ENCODE measurements at regions not wholly inside any gene's neighbourhood (a gene's known extent, or its start where the extent isn't known, plus 50 kb on each side); places are given as distances from the start of the nearest gene placed in this dataset.

DNA sequence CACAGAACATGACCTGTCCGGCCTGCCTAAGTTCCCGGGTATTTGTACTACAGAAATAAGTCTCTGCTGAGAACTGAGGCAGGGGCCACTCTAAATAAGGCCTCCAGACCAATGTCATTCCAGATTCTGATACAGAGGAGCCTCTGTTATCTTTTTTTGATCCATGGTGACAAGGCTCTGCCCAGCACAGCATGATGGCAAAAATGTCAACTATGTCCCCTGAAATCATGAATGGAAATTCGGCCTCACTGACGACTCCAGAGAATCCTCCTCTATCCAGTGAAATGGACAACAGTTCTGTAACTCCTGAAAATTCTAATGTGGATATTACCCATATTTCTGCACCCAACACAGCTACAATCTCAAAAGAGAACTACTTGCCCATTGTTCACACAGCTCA lies 335.0 kb downstream of the DNAH5 start:
- ATAC-seq (no peak), DNase-seq (ENCODE audit: low spot score) (no peak)
- no peaks in the 10 kb centered on the region for H3K36me3 Mint-ChIP-seq
- TF ChIP-seq FOXK1 (CRISPR knock-in tag; IDR thresholded peaks at IDR 0.05): no peak
- no peaks in the 10 kb centered on the region; the same call in 1 of the 2 replicates for H3K27me3 Mint-ChIP-seq (ENCODE audit: low read depth)
- peaks cover 5% of the 10 kb centered on the region; the same call in 1 of the 2 replicates for H3K4me1 Mint-ChIP-seq
- H3K27ac Mint-ChIP-seq: no peak overlapping the region
- H3K9me3 Mint-ChIP-seq: peaks cover 4% of the 10 kb centered on the region; the same call in 1 of the 2 replicates
- ChIA-PET CTCF (interaction anchor here (2.3 kb wide), 1 partner anchor 131 kb away, joined by 6 read pairs; no protein-coding TSS in a partner anchor), POLR2A (no interaction called here)
- H3K4me3 Mint-ChIP-seq: no peak overlapping the region

DNA sequence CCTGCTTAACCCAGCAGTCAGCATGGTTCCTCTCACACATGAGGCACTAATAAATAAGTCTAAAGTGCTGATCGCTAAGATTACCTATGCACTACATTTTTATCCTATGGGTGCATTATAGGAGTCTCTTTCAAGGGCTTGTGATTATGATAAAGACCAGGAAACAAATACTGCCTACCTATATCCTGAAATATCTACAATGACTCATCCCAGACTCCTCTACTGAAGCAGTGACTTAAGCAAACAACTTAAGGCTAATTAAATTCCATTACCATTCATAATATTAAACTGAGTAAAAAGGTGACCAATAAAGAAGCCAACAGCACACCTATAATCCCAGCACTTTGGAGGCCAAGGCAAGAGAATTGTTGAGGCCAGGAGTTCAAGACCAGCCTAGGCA lies 338.4 kb downstream of the DNAH5 start:
- H3K27ac Mint-ChIP-seq: no peak overlapping the region
- ChIA-PET POLR2A (no interaction called here), CTCF (no interaction called here)
- no peaks in the 10 kb centered on the region for H3K27me3 Mint-ChIP-seq (ENCODE audit: low read depth)
- peaks cover 5% of the 10 kb centered on the region; the same call in 1 of the 2 replicates for H3K4me1 Mint-ChIP-seq
- DNase-seq (ENCODE audit: low spot score): no peak
- no peaks in the 10 kb centered on the region for H3K36me3 Mint-ChIP-seq
- H3K4me3 Mint-ChIP-seq: no peak overlapping the region
- no peaks in the 10 kb centered on the region for H3K9me3 Mint-ChIP-seq
- no peak for ATAC-seq
- TF ChIP-seq ZNF423 (CRISPR knock-in tag; IDR thresholded peaks at IDR 0.05) (no peak), ZNF263 (CRISPR knock-in tag; IDR thresholded peaks at IDR 0.05; ENCODE audit: low read depth) (no peak), JAZF1 (CRISPR knock-in tag; IDR thresholded peaks at IDR 0.05) (no peak), NFYB (CRISPR knock-in tag; conservative IDR thresholded peaks at IDR 0.05; ENCODE audit: low read depth) (no peak), FOXJ3 (CRISPR knock-in tag; IDR thresholded peaks at IDR 0.05; ENCODE audit: borderline replicate concordance) (no peak), NR1H2 (CRISPR knock-in tag; IDR thresholded peaks at IDR 0.05) (no peak), IRF2 (CRISPR knock-in tag; IDR thresholded peaks at IDR 0.05; ENCODE audit: borderline replicate concordance, low read depth) (no peak), SMAD4 (CRISPR knock-in tag; IDR thresholded peaks at IDR 0.05) (no peak), MXD4 (CRISPR knock-in tag; IDR thresholded peaks at IDR 0.05; ENCODE audit: borderline replicate concordance) (no peak), ZNF317 (CRISPR knock-in tag; IDR thresholded peaks at IDR 0.05; ENCODE audit: borderline replicate concordance, low read depth) (no peak), CBFB (CRISPR knock-in tag; IDR thresholded peaks at IDR 0.05; ENCODE audit: low read depth) (no peak), HMGA2 (CRISPR knock-in tag; IDR thresholded peaks at IDR 0.05) (no peak)
- TF ChIP-seq, protein P1, sequence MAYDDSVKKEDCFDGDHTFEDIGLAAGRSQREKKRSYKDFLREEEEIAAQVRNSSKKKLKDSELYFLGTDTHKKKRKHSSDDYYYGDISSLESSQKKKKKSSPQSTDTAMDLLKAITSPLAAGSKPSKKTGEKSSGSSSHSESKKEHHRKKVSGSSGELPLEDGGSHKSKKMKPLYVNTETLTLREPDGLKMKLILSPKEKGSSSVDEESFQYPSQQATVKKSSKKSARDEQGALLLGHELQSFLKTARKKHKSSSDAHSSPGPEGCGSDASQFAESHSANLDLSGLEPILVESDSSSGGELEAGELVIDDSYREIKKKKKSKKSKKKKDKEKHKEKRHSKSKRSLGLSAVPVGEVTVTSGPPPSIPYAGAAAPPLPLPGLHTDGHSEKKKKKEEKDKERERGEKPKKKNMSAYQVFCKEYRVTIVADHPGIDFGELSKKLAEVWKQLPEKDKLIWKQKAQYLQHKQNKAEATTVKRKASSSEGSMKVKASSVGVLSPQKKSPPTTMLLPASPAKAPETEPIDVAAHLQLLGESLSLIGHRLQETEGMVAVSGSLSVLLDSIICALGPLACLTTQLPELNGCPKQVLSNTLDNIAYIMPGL (CRISPR knock-in tag; IDR thresholded peaks at IDR 0.05): no peak
- TF ChIP-seq, protein P2, sequence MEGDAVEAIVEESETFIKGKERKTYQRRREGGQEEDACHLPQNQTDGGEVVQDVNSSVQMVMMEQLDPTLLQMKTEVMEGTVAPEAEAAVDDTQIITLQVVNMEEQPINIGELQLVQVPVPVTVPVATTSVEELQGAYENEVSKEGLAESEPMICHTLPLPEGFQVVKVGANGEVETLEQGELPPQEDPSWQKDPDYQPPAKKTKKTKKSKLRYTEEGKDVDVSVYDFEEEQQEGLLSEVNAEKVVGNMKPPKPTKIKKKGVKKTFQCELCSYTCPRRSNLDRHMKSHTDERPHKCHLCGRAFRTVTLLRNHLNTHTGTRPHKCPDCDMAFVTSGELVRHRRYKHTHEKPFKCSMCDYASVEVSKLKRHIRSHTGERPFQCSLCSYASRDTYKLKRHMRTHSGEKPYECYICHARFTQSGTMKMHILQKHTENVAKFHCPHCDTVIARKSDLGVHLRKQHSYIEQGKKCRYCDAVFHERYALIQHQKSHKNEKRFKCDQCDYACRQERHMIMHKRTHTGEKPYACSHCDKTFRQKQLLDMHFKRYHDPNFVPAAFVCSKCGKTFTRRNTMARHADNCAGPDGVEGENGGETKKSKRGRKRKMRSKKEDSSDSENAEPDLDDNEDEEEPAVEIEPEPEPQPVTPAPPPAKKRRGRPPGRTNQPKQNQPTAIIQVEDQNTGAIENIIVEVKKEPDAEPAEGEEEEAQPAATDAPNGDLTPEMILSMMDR (IDR thresholded peaks at IDR 0.05): no peak
- TF ChIP-seq, protein P3, sequence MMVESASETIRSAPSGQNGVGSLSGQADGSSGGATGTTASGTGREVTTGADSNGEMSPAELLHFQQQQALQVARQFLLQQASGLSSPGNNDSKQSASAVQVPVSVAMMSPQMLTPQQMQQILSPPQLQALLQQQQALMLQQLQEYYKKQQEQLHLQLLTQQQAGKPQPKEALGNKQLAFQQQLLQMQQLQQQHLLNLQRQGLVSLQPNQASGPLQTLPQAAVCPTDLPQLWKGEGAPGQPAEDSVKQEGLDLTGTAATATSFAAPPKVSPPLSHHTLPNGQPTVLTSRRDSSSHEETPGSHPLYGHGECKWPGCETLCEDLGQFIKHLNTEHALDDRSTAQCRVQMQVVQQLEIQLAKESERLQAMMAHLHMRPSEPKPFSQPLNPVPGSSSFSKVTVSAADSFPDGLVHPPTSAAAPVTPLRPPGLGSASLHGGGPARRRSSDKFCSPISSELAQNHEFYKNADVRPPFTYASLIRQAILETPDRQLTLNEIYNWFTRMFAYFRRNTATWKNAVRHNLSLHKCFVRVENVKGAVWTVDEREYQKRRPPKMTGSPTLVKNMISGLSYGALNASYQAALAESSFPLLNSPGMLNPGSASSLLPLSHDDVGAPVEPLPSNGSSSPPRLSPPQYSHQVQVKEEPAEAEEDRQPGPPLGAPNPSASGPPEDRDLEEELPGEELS (CRISPR knock-in tag; IDR thresholded peaks at IDR 0.05): no peak
- TF ChIP-seq, protein P4, sequence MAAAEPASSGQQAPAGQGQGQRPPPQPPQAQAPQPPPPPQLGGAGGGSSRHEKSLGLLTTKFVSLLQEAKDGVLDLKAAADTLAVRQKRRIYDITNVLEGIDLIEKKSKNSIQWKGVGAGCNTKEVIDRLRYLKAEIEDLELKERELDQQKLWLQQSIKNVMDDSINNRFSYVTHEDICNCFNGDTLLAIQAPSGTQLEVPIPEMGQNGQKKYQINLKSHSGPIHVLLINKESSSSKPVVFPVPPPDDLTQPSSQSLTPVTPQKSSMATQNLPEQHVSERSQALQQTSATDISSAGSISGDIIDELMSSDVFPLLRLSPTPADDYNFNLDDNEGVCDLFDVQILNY (CRISPR knock-in tag; IDR thresholded peaks at IDR 0.05): no peak
- TF ChIP-seq, protein P5, sequence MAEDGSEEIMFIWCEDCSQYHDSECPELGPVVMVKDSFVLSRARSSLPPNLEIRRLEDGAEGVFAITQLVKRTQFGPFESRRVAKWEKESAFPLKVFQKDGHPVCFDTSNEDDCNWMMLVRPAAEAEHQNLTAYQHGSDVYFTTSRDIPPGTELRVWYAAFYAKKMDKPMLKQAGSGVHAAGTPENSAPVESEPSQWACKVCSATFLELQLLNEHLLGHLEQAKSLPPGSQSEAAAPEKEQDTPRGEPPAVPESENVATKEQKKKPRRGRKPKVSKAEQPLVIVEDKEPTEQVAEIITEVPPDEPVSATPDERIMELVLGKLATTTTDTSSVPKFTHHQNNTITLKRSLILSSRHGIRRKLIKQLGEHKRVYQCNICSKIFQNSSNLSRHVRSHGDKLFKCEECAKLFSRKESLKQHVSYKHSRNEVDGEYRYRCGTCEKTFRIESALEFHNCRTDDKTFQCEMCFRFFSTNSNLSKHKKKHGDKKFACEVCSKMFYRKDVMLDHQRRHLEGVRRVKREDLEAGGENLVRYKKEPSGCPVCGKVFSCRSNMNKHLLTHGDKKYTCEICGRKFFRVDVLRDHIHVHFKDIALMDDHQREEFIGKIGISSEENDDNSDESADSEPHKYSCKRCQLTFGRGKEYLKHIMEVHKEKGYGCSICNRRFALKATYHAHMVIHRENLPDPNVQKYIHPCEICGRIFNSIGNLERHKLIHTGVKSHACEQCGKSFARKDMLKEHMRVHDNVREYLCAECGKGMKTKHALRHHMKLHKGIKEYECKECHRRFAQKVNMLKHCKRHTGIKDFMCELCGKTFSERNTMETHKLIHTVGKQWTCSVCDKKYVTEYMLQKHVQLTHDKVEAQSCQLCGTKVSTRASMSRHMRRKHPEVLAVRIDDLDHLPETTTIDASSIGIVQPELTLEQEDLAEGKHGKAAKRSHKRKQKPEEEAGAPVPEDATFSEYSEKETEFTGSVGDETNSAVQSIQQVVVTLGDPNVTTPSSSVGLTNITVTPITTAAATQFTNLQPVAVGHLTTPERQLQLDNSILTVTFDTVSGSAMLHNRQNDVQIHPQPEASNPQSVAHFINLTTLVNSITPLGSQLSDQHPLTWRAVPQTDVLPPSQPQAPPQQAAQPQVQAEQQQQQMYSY (CRISPR knock-in tag; IDR thresholded peaks at IDR 0.05): no peak
- TF ChIP-seq, protein P6, sequence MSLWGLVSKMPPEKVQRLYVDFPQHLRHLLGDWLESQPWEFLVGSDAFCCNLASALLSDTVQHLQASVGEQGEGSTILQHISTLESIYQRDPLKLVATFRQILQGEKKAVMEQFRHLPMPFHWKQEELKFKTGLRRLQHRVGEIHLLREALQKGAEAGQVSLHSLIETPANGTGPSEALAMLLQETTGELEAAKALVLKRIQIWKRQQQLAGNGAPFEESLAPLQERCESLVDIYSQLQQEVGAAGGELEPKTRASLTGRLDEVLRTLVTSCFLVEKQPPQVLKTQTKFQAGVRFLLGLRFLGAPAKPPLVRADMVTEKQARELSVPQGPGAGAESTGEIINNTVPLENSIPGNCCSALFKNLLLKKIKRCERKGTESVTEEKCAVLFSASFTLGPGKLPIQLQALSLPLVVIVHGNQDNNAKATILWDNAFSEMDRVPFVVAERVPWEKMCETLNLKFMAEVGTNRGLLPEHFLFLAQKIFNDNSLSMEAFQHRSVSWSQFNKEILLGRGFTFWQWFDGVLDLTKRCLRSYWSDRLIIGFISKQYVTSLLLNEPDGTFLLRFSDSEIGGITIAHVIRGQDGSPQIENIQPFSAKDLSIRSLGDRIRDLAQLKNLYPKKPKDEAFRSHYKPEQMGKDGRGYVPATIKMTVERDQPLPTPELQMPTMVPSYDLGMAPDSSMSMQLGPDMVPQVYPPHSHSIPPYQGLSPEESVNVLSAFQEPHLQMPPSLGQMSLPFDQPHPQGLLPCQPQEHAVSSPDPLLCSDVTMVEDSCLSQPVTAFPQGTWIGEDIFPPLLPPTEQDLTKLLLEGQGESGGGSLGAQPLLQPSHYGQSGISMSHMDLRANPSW (CRISPR knock-in tag; conservative IDR thresholded peaks at IDR 0.05; ENCODE audit: low read depth): no peak
- TF ChIP-seq, protein P7, sequence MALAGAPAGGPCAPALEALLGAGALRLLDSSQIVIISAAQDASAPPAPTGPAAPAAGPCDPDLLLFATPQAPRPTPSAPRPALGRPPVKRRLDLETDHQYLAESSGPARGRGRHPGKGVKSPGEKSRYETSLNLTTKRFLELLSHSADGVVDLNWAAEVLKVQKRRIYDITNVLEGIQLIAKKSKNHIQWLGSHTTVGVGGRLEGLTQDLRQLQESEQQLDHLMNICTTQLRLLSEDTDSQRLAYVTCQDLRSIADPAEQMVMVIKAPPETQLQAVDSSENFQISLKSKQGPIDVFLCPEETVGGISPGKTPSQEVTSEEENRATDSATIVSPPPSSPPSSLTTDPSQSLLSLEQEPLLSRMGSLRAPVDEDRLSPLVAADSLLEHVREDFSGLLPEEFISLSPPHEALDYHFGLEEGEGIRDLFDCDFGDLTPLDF (CRISPR knock-in tag; IDR thresholded peaks at IDR 0.05): no peak

All from WTC11 (cell line).